Sigmoid colon (tissue), 4 donors: ENCODE measurements at regions not wholly inside any gene's neighbourhood (a gene's known extent, or its start where the extent isn't known, plus 50 kb on each side); places are given as distances from the start of the nearest gene placed in this dataset.

Source experiments
- CTCF ChIP-seq, 4 experiments: fragments of 450-650 bp in 3 of 4; fragments of 200-600 bp in 1 of 4; IDR thresholded peaks; one replicate each; pipeline ENCODE4 v1.5.1; 2016 to 2019; ENCODE audit warnings: antibody characterized with exemption in 4 of 4, mild to moderate bottlenecking in 3 of 4, moderate library complexity in 2 of 4
- EP300 ChIP-seq, 4 donors: sonication (generic); formaldehyde crosslinking; IDR thresholded peaks; one replicate each; pipeline ENCODE4 v1.6.1; 2017; ENCODE audit warnings: antibody characterized with exemption in 4 of 4

DNA sequence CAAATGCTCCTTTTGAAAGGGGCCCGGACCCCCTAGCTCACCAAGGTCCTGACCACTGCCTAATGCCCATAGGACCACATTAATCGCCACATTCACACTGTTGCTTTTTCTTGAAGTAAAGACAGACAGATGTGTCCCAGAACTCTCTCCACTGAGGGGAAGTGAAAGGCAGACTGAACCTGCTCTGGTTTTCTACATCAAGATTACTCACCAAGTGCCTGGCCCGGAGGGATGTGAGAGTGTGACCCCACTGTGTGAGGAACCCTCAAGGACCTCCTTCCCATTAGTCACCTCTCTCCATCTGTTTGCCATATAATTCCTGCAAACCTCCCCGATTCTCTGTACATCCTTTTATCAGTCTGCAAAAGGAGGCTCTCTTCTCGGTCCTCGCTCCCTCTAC, 381.5 kb downstream of the OMA1 start:
- TF ChIP-seq CTCF (IDR thresholded peaks at IDR 0.05) = no peak
- no peak for TF ChIP-seq EP300 (IDR thresholded peaks at IDR 0.05)
